HCT116 (cell line): ENCODE measurements at regions not wholly inside any gene's neighbourhood (a gene's known extent, or its start where the extent isn't known, plus 50 kb on each side); places are given as distances from the start of the nearest gene placed in this dataset.

ENCODE experiments used
- POLR2A ChIP-seq: IDR thresholded peaks from 2 replicates; pipeline ENCODE4 v1.7.0; 2011; ENCODE audit warnings: borderline replicate concordance; ENCODE audit not compliant: insufficient read depth, insufficient read length; ENCODE audit errors: extremely low read depth
- POLR2AphosphoS5 ChIP-seq: IDR thresholded peaks from 2 replicates; pipeline ENCODE4 v1.6.1; 2011; ENCODE audit warnings: mild to moderate bottlenecking, low read depth, low read length, moderate library complexity
- YY1 ChIP-seq: IDR thresholded peaks from 2 replicates; pipeline ENCODE4 v1.6.1; 2011; ENCODE audit warnings: low read length, low read depth, moderate library complexity, mild to moderate bottlenecking; ENCODE audit not compliant: insufficient replicate concordance; ENCODE audit errors: extremely low read depth
- TF ChIP-seq, protein P1 (sequence below), 3 experiments: fragments of 200-600 bp in 1 of 3; sonication (generic) in 1 of 3; IDR thresholded peaks in 2 of 3; conservative IDR thresholded peaks in 1 of 3; 2 replicates each; pipeline ENCODE4 v1.5.1; 2012 to 2017; ENCODE audit warnings: low read depth in 2 of 3, low read length in 2 of 3, antibody characterized with exemption in 1 of 3, borderline replicate concordance in 1 of 3, control low read depth in 1 of 3, mild to moderate bottlenecking in 1 of 3, mixed read lengths in 1 of 3, mixed run types in 1 of 3, moderate library complexity in 1 of 3; ENCODE audit not compliant: insufficient read depth in 1 of 3
- TF ChIP-seq, protein P2 (sequence below): IDR thresholded peaks from 2 replicates; pipeline ENCODE4 v1.6.1; 2012

DNA sequence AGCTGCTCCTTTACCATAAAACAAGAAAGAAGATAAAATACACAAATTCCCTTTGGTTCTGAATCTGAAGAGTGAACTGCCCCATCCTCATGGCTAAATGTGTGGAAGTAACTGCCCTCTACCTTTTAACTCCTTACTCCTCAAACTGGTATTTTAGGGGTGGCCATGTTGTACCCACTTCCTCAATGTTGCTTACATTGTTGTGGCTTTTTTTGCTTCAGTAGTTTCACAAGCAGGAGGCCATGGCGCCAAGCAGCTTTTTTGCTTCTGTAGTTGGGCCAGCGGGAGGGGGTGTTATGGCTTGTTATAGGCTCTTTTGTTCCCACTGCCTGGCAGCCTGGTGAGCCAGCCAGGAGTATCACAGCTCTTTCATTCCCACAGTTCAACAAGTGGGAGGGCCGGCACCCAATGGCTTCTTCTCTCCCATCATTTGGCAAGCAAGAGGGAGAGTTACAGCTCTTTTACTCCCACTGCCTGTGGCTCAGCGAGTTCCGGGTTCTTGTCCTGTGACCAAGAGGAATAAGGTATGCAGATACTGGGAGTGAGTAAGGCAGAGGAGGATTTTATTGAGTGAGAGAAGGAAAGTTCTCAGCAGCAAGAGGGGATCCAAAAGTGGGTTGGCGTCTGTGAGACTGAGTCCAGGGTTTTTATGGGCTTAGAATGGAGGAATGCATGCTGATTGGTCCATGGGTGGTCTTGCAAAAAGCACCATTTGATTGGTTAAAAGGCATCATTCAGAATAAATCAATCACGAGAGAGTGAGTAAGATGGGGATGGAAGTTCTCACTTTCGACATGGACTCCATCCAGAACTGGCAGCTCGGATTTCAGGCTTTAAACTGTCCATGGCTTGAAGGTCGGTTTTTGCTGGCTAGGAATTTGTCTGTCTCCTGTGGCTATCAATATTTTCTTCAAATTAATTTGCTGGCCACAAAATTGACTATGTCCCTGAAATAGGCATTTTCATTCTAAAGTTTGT lies 429.6 kb downstream of the HLX start:
- TF ChIP-seq, protein P1, sequence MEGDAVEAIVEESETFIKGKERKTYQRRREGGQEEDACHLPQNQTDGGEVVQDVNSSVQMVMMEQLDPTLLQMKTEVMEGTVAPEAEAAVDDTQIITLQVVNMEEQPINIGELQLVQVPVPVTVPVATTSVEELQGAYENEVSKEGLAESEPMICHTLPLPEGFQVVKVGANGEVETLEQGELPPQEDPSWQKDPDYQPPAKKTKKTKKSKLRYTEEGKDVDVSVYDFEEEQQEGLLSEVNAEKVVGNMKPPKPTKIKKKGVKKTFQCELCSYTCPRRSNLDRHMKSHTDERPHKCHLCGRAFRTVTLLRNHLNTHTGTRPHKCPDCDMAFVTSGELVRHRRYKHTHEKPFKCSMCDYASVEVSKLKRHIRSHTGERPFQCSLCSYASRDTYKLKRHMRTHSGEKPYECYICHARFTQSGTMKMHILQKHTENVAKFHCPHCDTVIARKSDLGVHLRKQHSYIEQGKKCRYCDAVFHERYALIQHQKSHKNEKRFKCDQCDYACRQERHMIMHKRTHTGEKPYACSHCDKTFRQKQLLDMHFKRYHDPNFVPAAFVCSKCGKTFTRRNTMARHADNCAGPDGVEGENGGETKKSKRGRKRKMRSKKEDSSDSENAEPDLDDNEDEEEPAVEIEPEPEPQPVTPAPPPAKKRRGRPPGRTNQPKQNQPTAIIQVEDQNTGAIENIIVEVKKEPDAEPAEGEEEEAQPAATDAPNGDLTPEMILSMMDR (IDR thresholded peaks at IDR 0.05 in 2 of 3, conservative IDR thresholded peaks at IDR 0.05 in 1 of 3; ENCODE audit: borderline replicate concordance in 1 of 3, insufficient read depth in 1 of 3, low read depth in 2 of 3, low read length in 2 of 3): no peak
- TF ChIP-seq POLR2AphosphoS5: no peak
- TF ChIP-seq, protein P2, sequence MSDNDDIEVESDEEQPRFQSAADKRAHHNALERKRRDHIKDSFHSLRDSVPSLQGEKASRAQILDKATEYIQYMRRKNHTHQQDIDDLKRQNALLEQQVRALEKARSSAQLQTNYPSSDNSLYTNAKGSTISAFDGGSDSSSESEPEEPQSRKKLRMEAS: no peak
- no peak for TF ChIP-seq YY1
- TF ChIP-seq POLR2A: no peak
